ENCODE measurements at regions not wholly inside any gene's neighbourhood (a gene's known extent, or its start where the extent isn't known, plus 50 kb on each side); places are given as distances from the start of the nearest gene placed in this dataset.

DNA sequence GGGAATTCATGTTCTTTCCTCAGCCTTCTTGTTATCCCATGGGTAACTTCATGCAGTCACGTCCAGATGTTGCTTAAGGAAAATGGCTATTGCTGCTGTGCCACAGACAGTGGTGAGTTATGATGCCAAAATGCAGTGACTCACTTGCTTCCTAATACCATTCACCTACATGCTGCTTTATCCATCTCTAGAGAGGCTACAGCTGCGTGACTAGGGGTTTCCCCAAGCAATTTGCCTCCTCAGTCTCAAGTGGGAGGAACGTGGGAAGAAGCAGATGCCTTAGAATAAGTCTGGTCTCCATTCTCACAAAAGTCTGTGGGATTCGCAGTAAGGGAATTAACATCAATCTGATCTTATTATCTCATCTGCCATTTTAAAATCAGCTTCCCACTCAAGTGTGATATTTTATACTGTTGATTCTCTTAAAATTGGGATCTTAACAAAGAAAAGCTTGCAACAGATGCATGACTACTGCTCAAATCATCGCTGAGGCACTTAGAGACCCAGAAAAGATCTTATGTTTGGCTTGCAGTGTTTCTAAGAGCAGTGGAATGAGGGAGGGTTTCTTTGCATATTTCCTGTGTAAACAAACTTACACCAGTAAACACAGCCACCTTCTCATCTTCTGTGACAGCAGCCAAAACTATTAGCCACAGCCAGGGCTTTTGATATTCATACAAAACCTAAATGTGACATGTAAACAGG is 62.0 kb upstream of the ACP3 start:
- Mint-ChIP-seq H3K4me3 (no peak overlapping the region), H3K27me3 (peaks cover 2 to 22% of the 10 kb centered on the region in 2 donors), H3K36me3 (no peaks in the 10 kb centered on the region), H3K4me1 (ENCODE audit: low read depth in 2 of 2) (no peaks in the 10 kb centered on the region), H3K27ac (no peak overlapping the region), H3K9me3 (no peaks in the 10 kb centered on the region)
- DNase-seq (ENCODE audit: low spot score) (no peak), ATAC-seq (no peak)

DNA sequence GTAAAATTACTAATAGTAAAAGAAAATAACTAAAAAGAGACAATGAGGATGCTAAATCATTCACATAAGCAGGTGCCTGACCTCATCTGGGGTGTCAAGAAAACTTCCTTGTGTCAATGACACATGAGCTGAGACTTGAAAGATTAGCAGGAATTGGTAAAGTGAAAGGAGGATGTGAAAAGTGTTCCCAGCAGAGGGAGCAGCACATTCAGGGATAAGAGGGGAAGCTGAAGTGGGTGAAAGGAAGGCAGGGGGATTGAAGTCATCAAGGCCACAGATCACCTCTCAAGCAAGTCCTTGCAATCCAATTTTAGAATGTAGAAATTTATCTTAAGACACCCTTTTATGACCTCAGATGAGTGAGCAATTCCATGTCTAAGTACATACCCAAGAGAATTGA is 60.2 kb upstream of the ACP3 start:
- Mint-ChIP-seq H3K27me3 (peaks cover 2 to 16% of the 10 kb centered on the region in 2 donors), H3K36me3 (no peaks in the 10 kb centered on the region), H3K4me3 (no peak overlapping the region), H3K4me1 (ENCODE audit: low read depth in 2 of 2) (no peaks in the 10 kb centered on the region), H3K9me3 (no peaks in the 10 kb centered on the region), H3K27ac (no peak overlapping the region)
- ATAC-seq (no peak), DNase-seq (ENCODE audit: low spot score) (no peak)

DNA sequence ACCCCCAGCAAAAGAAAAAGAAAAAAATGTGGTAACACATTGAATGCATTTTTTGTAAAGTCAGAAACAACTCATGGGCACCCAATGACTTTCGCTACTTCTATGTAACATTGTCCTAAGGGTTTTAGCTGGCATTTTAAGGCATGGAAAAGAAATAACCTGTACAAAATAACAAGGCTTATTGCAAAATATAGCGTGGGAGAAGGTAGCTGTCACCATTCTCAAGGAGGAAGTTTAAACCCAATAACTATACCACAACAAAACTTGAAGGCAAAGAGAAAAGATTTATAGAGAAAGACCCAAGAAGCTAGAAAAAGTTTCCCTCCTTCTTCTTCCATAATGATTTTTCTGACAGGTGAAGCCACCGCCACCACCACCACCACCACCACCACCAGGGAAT is 55.7 kb upstream of the ACP3 start:
- Mint-ChIP-seq H3K27ac (no peak overlapping the region), H3K4me3 (no peak overlapping the region), H3K27me3 (peaks cover 10 to 38% of the 10 kb centered on the region in 2 donors), H3K36me3 (no peaks in the 10 kb centered on the region), H3K4me1 (ENCODE audit: low read depth in 2 of 2) (no peaks in the 10 kb centered on the region), H3K9me3 (no peaks in the 10 kb centered on the region)
- no peak for ATAC-seq
- DNase-seq (ENCODE audit: low spot score) = no peak

DNA sequence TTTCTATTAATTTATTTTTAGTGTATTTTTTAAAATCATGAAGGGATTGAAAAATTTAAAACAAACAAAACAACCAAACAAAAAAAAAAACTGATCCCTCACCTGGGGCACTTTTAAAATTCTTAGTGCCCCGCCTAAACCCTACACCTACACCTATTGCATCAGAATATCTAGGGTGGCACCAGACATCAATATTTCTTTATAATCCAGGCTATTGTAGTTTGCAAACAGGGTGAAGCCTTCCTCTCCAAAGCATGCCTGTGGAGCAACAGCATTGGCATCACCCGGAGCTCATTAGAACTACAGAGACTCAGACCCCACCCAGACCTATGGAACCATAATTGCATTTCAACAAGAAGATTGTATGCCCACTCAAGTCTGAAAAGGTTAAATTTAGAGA is 54.9 kb upstream of the ACP3 start:
- no peak for DNase-seq (ENCODE audit: low spot score)
- H3K9me3 Mint-ChIP-seq = no peaks in the 10 kb centered on the region
- no peak overlapping the region for H3K27ac Mint-ChIP-seq
- H3K4me3 Mint-ChIP-seq = no peak overlapping the region
- H3K36me3 Mint-ChIP-seq = no peaks in the 10 kb centered on the region
- H3K27me3 Mint-ChIP-seq = peaks cover 10 to 33% of the 10 kb centered on the region in 2 donors
- H3K4me1 Mint-ChIP-seq (ENCODE audit: low read depth in 2 of 2) = no peaks in the 10 kb centered on the region
- ATAC-seq = no peak

DNA sequence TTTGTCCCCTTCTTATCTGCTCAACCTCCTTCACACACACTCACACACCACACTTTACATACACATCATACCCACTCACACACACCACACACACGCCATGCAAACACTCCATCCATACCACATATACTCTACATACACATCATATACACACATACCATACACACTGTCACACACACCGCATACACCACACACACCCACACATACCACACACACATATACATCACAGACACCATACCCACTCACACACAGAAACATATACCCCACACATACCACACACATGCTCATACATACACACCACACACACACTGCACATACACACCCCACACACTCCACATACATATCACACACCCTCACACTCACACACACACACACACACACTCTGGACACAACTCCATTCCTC is 54.3 kb upstream of the ACP3 start:
- no peaks in the 10 kb centered on the region for H3K4me1 Mint-ChIP-seq (ENCODE audit: low read depth in 2 of 2)
- ATAC-seq = peak; percentile 33 to 59

DNA sequence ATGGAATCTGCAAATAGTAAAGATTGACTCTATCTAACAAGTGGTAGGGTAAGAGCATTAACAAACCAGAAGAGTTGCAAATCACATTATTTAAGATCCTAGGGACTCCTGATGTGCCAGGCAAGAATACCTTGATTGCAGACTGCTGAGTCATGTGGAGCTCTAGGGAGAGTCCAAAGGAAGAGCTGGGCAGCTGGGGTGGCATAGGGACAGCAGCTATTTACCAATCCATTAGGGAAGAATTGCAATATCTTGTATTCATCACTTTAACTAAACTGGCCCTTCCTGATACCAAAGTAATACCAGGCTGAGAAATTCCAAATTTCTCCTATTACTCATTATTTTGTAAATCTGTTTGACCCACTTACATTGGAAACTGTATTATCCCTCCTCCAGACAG is 52.2 kb upstream of the ACP3 start:
- Mint-ChIP-seq H3K36me3 (no peaks in the 10 kb centered on the region), H3K9me3 (no peaks in the 10 kb centered on the region), H3K27ac (no peak overlapping the region), H3K4me3 (no peak overlapping the region), H3K27me3 (peaks cover 9 to 25% of the 10 kb centered on the region in 2 donors), H3K4me1 (ENCODE audit: low read depth in 2 of 2) (no peaks in the 10 kb centered on the region)
- DNase-seq (ENCODE audit: low spot score) (no peak), ATAC-seq (no peak)

More for the DNA sequence above, 54.3 kb upstream of the ACP3 start:
- Mint-ChIP-seq H3K36me3 (no peaks in the 10 kb centered on the region), H3K9me3 (no peaks in the 10 kb centered on the region), H3K27ac (no peak overlapping the region), H3K4me3 (no peak overlapping the region), H3K27me3 (peaks cover 10 to 29% of the 10 kb centered on the region in 2 donors)
- no peak for DNase-seq (ENCODE audit: low spot score)

DNA sequence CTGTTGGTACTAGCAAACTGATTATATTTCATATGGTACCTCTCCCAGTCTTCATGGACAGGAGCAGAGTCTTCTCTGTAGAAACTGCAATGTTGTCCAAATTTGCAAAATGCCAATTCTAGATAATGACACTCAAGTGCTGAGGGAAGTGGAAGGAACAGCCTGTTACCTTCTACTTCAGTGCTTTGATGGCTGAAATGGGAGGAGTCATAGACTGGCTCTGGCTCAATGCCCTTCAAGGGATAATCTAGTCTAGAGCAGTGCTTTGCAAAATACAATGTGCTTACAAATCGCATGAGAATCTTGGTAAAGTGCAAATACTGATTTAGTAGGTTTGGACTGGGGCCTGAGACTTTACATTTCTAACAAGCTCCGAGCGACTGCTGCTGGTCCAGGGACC is 51.7 kb upstream of the ACP3 start:
- no peak for ATAC-seq
- H3K36me3 Mint-ChIP-seq = no peaks in the 10 kb centered on the region
- DNase-seq (ENCODE audit: low spot score) = no peak
- no peak overlapping the region for H3K4me3 Mint-ChIP-seq
- no peak overlapping the region for H3K27ac Mint-ChIP-seq
- H3K4me1 Mint-ChIP-seq (ENCODE audit: low read depth in 2 of 2) = no peaks in the 10 kb centered on the region
- peaks cover 8 to 22% of the 10 kb centered on the region in 2 donors for H3K27me3 Mint-ChIP-seq
- no peaks in the 10 kb centered on the region for H3K9me3 Mint-ChIP-seq

DNA sequence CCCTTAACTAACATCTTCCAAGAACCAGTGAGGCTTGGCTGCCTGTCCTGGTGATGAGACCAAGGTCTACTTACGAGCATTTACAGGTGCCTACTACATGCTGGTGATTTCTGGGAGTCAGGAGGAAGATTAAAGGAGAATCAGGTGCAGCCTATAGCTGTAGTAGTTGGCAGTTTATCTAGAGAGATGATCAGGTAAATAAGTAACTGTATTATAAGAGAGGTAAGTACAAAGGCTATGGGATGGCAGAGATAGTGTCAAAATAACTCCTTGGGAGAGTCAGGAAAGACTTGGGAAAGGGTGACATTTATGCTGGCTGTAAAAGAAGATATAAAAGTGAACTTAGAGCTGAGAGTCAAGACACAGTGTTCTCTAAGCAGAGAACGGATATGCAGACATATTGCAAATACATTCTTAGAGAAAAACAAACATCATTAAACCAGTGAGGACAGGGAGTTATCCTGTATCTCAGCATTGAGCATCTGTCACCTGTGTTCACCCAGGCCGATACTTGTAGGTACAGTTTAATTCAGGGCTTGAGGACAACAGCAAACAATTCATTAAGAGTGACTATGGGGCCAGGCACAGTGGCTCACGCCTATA is 49.7 kb upstream of the ACP3 start:
- no peaks in the 10 kb centered on the region for H3K9me3 Mint-ChIP-seq

More for the DNA sequence above, 49.7 kb upstream of the ACP3 start:
- Mint-ChIP-seq H3K4me3 (no peak overlapping the region), H3K27me3 (peaks cover 8 to 22% of the 10 kb centered on the region in 2 donors), H3K27ac (no peak overlapping the region), H3K4me1 (ENCODE audit: low read depth in 2 of 2) (no peaks in the 10 kb centered on the region), H3K36me3 (no peaks in the 10 kb centered on the region)
- DNase-seq (ENCODE audit: low spot score) (no peak), ATAC-seq (no peak)

Data from natural killer cell treated with Interleukin-12 subunit alpha and Interleukin-12 subunit beta and Interleukin-15 and Interleukin-18, amount 100 ng/mL, for 72 hours (primary cell).